GM21360 (cell line): ENCODE measurements at regions not wholly inside any gene's neighbourhood (a gene's known extent, or its start where the extent isn't known, plus 50 kb on each side); places are given as distances from the start of the nearest gene placed in this dataset.

Experiments used
- ATAC-seq: cut with Tn5 transposase; IDR thresholded peaks from one replicate; pipeline ENCODE4 v1.9.1; 2021; ENCODE audit warnings: mild to moderate bottlenecking, moderate library complexity; ENCODE audit not compliant: unreplicated experiment

DNA sequence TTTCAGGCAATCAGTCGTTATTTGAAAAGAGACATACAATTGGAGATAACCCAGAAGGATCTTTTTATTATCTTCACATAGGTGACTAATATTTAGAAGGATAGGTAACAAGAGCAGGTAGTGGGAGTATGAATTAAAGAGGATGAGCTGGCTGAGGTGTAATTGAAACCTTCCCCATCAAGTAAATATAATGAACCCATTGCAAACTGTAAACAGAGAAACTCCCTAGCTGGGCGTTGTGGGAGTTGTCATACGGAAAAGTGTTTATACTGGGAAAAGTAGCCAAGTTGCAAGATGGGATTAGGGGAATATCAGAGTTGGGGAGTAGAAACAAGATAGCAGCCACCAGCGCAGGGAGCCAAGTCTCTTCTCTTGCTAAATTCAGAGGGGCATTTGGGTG lies 448.4 kb downstream of the COG6 start:
- no peak for ATAC-seq

- no peak for ATAC-seq
Observed at GRCh38 chr13:40105231-40105630, 449.8 kb downstream of the COG6 start.

- ATAC-seq, result no peak
Observed at GRCh38 chr13:40109351-40109844, 453.9 kb downstream of the COG6 start.

GRCh38 chr13:40113643-40114304 lies 458.3 kb downstream of the COG6 start:
- no peak for ATAC-seq

DNA sequence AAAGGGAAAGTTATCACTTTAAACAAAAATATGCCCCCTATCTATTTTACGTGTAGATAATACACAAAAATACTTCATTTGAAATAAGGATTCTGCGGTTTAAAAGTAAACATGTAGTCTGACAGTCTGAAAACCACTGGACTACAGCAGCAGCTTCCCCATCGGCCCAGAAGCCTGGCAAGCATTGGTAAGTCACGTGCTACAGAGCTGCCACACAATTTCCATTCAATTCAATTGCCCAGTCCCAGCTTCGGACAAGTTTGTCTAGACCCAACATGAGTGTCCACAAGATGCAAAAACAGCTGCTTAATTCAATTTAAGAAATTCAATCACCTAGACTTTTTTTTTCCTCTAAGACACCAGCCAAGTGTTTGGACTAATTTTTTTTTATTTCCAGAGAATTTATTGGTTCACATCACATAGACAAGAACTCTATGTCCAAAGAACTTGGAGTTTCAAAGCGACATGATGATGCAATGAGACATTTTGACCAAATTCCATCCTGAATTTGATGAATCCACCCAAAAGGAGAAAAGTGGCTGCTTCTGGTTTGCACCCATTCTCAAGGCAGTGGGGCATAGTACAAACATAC lies 458.9 kb downstream of the COG6 start:
- ATAC-seq, result no peak

- ATAC-seq, result no peak
Observed at GRCh38 chr13:40115426-40115825, 460.0 kb downstream of the COG6 start.

DNA sequence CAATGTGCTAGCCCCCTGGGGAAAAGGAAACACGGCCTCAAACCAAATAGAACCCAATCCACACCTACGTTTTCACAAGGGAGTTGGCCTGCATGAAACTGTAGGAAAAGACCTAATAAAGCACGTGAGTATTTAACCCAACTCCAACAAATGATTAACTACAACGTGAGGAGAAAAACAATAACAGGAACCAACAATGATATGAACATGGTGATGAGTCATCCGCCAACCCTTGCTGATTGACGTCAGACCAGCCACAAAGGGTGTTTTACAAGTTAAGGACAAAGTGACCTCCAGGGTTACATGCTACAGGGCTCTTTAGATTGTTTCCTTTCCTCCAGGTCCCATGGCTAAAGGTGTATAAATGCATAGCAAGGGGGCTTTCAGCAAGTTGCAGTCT lies 460.5 kb downstream of the COG6 start:
- ATAC-seq, result no peak

GRCh38 chr13:40118337-40118736 lies 462.9 kb downstream of the COG6 start:
- no peak for ATAC-seq

DNA sequence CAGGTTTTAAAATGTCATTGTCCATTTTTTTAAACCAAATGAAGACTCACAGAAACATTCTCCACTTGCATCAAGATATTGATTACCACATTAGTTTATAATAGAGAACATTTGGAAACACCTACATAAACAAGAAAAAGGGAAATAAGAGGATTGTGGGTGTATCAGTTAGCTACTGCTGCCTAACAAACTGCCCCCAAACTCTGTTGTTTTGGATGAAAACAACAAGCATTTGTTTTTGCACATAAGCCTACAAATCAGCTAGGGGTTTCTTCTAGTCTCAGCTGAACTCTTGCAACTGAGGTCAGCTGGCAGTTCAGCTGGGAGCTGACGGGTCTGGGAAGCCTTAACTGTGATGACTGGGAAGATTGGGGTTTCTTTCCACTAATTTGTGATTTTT lies 464.4 kb downstream of the COG6 start:
- no peak for ATAC-seq

GRCh38 chr13:40120288-40120687 lies 464.8 kb downstream of the COG6 start:
- ATAC-seq, result no peak

DNA sequence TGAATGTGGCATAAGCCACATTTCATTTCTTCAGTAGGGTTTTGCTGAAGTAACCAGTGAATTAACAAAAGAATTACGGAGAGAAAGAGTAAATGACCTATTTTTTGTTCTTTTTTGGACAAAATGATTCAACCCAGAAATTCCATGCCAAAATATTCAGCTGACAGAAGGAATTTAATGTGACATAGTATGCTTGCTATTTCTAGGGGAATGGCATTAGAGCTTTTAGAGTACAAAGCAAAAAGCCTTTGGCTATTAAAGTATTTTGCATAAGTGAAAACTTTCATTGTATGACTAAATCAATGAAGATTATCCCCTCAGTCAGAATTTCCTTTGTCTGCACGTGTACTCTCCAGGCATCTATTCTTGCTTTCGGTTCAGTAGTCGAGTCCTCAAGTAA lies 465.3 kb downstream of the COG6 start:
- ATAC-seq, result no peak

- ATAC-seq, result no peak
Observed at GRCh38 chr13:40121722-40122121, 466.3 kb downstream of the COG6 start.

- no peak for ATAC-seq
Observed at GRCh38 chr13:40123962-40124632, 468.6 kb downstream of the COG6 start.

DNA sequence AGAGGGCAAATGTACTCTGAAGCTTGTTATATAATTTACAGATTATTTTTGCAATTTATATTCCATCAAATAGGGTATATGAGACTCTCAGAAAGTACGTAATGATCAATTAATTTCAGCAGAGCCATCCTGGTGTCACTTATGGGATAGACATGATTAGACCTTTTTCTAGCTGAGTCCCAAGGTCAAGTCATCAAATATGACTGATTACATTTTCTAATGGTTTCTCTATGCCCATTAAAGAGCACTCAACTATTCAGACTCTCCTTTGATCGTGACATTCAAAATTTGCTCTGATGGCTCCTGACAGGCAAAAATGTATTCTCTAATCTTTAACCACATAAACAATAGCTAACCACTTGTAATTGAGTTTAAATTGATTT lies 469.2 kb downstream of the COG6 start:
- no peak for ATAC-seq

- ATAC-seq, result no peak
Observed at GRCh38 chr13:40125336-40125735, 469.9 kb downstream of the COG6 start.

DNA sequence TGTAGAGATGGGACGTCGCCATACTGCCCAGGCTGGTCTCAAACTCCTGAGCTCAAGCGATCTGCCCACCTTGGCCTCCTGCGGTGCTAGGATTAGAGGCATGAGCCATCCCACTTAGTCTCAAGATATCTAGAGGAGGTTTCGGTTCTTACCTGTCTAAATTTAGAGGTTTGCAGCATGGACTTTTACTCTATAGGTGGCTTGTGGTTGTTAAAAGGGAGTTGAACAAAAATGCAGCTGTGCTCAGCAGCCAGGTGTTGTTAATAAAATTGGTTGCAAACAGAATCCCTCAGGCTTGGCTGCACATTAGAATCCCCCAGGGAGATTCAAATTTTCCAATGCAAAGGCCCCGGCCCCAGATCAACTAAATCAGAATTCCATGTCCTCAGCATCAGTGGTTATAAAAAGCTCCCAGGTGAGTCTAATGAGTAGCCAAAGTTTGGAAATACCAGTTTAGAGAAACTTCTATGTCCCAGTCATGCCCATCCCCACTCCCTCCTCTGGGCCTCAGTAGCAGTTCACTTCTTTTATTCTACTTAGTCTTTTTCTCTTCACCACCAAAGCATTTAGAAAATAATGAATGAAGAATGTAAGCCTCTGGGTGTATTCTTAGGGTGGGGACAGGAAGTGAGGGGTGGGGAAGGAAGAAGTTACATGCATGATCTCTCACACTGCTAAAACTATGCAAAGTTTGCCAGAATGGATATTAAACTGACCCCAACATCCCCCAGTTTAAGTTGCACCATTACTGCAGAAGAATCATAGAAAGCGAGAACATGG lies 471.0 kb downstream of the COG6 start:
- no peak for ATAC-seq

DNA sequence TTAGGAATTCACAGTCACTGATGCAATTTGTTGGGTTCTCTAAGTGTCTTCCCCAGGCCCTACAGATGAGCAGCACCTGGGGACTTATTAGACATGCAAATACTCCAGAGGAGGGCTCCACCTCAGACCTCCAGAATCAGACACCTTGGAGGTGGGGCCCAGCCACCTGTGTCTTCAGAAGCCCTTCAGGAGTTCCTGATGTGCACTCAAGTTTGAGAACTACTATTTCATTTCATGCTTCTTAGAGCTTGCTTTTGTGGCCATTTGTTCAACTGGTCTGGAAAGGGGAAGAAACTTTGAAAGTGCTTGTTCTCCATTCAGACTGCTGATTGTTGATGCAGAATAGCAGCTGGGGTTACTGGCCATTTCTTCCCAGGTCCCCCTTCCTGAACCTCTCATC lies 472.0 kb downstream of the COG6 start:
- ATAC-seq, result no peak

DNA sequence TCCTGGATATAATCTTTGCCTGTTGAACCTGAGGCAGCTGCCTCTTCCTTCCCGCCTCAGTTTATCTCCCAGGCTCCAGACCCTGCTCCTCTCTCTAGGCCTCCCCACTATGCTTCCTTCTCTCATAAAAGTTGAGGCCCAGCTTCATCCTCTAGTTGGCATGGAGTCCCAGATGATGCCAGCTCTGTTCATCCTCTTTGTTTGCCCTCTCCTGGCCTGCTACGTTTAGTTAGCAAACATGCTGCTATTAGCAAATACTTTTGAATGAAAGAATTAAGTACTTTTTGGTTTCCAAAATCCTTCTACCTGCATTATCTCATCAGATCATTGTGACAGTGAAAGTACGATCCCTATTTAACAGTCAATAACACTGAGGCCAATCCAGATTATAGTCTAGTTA lies 472.5 kb downstream of the COG6 start:
- ATAC-seq, result no peak

- ATAC-seq, result no peak
Observed at GRCh38 chr13:40129467-40129866, 474.0 kb downstream of the COG6 start.

GRCh38 chr13:40130871-40131636 lies 475.6 kb downstream of the COG6 start:
- no peak for ATAC-seq

DNA sequence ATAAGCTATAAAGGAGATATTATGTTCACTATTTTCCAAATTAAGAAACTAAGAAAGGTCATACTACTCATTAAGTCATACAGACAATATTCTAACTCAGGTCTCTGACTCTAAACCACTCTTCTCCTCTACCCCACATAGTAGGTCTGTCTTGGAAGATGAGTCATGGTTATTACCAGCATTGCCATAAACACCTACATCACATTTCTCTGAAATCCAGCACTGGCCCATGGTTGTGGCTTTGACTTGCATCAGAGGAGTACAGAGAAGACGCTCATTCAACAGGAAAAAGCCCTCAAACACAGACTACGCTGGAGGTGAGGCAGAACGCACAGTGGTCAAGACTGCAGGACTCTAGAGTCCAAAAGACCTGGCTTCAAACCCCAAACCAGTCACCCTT lies 476.8 kb downstream of the COG6 start:
- no peak for ATAC-seq
